ENCODE measurements at regions not wholly inside any gene's neighbourhood (a gene's known extent, or its start where the extent isn't known, plus 50 kb on each side); places are given as distances from the start of the nearest gene placed in this dataset.

DNA sequence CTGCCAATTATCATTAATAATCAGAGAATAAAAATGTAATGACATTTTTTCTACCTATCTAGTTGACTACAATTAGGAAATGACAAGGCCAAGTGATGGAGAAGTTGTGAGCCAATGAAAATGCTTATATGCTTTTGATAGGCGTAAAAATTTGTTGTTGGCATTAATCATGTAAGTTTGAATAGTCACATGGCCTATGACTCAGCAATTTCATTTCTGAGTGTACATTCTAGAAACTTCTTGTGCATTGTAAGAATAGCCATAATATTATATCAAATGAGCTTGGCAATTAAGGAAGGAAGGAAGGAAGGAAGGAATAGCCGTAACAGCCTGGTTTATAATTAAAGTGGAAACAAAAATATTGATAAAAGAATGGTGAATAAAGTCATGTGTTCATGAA is 179.9 kb downstream of the PTH2R start:
- H3K36me3 ChIP-seq, result no peaks in the 10 kb centered on the region
- DNase-seq, result no peak
- TF ChIP-seq, protein P1, sequence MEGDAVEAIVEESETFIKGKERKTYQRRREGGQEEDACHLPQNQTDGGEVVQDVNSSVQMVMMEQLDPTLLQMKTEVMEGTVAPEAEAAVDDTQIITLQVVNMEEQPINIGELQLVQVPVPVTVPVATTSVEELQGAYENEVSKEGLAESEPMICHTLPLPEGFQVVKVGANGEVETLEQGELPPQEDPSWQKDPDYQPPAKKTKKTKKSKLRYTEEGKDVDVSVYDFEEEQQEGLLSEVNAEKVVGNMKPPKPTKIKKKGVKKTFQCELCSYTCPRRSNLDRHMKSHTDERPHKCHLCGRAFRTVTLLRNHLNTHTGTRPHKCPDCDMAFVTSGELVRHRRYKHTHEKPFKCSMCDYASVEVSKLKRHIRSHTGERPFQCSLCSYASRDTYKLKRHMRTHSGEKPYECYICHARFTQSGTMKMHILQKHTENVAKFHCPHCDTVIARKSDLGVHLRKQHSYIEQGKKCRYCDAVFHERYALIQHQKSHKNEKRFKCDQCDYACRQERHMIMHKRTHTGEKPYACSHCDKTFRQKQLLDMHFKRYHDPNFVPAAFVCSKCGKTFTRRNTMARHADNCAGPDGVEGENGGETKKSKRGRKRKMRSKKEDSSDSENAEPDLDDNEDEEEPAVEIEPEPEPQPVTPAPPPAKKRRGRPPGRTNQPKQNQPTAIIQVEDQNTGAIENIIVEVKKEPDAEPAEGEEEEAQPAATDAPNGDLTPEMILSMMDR (IDR thresholded peaks at IDR 0.05), result no peak
- TF ChIP-seq POLR2A (IDR thresholded peaks at IDR 0.05), result no peak
- H3K27me3 ChIP-seq, result no peaks in the 10 kb centered on the region
- no peaks in the 10 kb centered on the region for H3K9me3 ChIP-seq
- no peak overlapping the region for H3K27ac ChIP-seq
- H3K4me1 ChIP-seq, result no peaks in the 10 kb centered on the region
- H3K4me3 ChIP-seq, result no peak overlapping the region

DNA sequence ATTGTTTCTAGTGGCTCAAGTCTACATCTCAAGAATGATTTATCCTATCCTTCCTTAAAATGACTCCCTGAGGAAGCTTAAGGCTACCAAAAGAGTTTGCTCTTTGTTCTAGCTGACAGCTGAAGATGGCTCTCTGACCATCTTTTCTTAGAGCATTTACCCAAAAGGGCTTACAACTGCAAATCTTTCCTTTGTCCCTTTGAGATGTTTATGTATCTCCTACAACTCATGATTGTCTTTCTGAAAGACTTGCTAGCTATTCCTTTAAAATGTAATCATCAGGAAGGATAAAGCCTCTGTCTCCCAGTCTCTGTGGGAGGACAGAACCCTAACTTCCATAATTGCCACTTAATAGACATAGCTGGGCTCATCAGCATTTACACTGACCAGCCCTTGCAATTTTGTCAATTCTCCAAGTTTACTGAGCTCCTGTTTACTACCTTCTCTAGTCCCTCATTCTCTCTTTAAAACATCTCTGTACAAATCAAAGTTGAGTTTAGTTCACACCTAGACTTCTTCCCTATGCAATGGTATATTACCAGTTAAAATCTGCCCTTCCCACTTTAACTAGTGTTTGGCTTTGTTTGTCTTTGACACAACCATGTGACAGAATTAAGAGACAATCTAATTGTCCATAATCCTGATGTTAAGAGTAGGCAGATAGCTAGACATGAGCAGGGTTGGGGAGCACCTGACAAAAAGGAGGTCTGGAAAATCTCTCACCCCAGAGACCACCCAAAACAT is 188.2 kb downstream of the PTH2R start:
- H3K36me3 ChIP-seq, result no peaks in the 10 kb centered on the region
- no peaks in the 10 kb centered on the region for H3K9me3 ChIP-seq
- no peak for DNase-seq
- H3K4me3 ChIP-seq, result no peak overlapping the region
- TF ChIP-seq, protein P1 (IDR thresholded peaks at IDR 0.05), result no peak
- no peak overlapping the region for H3K27ac ChIP-seq
- no peaks in the 10 kb centered on the region for H3K27me3 ChIP-seq
- H3K4me1 ChIP-seq, result no peaks in the 10 kb centered on the region

DNA sequence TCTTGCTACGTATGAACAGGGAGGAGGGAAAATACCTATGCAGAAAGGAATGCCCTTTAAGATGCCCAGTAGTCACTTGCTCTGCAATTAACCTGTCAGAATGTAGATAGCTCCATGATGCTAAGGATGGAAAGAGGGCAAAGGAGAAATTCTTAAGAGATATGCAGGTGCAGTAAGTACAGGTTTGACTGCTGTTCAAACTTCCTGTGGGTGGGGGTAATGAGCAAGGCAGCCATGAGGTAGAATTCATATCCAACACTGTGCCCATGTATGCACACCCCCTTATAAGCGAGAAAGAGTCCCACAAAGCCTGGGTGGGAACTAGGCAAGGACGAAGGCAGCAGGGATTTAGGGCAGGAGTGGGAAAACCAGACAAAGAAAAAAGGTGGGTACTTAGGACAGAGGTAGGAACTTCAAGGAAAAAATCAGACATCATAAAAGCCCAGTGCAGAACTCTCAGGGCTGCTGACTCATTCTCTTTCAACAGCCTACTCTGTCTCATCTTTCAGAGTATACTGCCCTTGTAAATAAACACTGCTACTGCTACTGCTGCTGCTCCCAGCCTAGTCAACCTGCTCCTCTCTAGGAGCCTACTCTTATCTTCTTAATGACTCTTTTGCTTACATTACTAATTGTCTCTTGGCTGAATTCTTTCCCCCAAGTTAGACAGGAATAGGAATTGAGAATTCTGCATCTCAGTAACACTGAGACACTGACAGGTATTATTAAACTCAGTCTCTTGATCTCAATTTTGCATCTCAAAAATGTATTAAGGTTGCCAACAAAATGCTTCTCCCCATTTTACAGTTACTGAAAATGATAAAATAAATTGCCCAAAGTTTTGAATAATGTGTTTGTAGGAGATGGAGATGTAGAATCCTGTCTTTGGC is 189.0 kb downstream of the PTH2R start:
- Histone ChIP-seq H3K36me3 (no peaks in the 10 kb centered on the region), H3K9me3 (no peaks in the 10 kb centered on the region), H3K27ac (no peak overlapping the region), H3K27me3 (no peaks in the 10 kb centered on the region), H3K4me3 (no peak overlapping the region), H3K4me1 (no peaks in the 10 kb centered on the region)
- DNase-seq, result peak in 1 of 3 donors; percentile 52
- TF ChIP-seq, protein P1 (IDR thresholded peaks at IDR 0.05), result no peak
- TF ChIP-seq POLR2A (IDR thresholded peaks at IDR 0.05), result no peak

- H3K4me1 ChIP-seq, result no peaks in the 10 kb centered on the region
These were observed 201.1 kb downstream of the PTH2R start for GRCh38 chr2:208607694-208608093.

GRCh38 chr2:208608122-208608835 is 201.7 kb downstream of the PTH2R start:
- Histone ChIP-seq H3K36me3 (no peaks in the 10 kb centered on the region), H3K27ac (no peak overlapping the region), H3K4me1 (no peaks in the 10 kb centered on the region), H3K4me3 (no peak overlapping the region), H3K27me3 (no peaks in the 10 kb centered on the region), H3K9me3 (no peaks in the 10 kb centered on the region)
- DNase-seq, result no peak
- TF ChIP-seq, protein P1 (IDR thresholded peaks at IDR 0.05), result no peak
- TF ChIP-seq POLR2A (IDR thresholded peaks at IDR 0.05), result no peak

More at GRCh38 chr2:208607694-208608093, 201.1 kb downstream of the PTH2R start:
- H3K27ac ChIP-seq, result no peak overlapping the region
- TF ChIP-seq, protein P1 (IDR thresholded peaks at IDR 0.05), result no peak
- no peak for TF ChIP-seq POLR2A (IDR thresholded peaks at IDR 0.05)
- no peak for DNase-seq
- no peaks in the 10 kb centered on the region for H3K9me3 ChIP-seq
- no peak overlapping the region for H3K4me3 ChIP-seq
- H3K27me3 ChIP-seq, result no peaks in the 10 kb centered on the region
- H3K36me3 ChIP-seq, result no peaks in the 10 kb centered on the region

Data from Peyer's patch (tissue), 4 donors.